IMR-90 (cell line): ENCODE measurements at regions not wholly inside any gene's neighbourhood (a gene's known extent, or its start where the extent isn't known, plus 50 kb on each side); places are given as distances from the start of the nearest gene placed in this dataset.
A peak's percentile ranks its signal among the peaks of the same experiment; 100 is the strongest.

ENCODE experiments used
- ATAC-seq: fragments of 200-7000 bp; cut with Tn5 transposase; 2 replicates; pipeline ENCODE4 v1.9.1; 2020; ENCODE audit warnings: low read depth, mild to moderate bottlenecking, moderate library complexity
- BruUV-seq: library from RNA; stranded (reverse); fragments of 400-500 nt; replicated peaks from 2 replicates; lab custom pipeline; 2021; lab: Mats Ljungman, UMichigan
- CTCF ChIA-PET: fragments of 300-600 bp; formaldehyde crosslinking; extraction: SDS; loops from one replicate; lab custom pipeline; 2021; ENCODE audit warnings: antibody characterized with exemption; lab: Yijun Ruan, JAX
- POLR2A ChIA-PET: fragments of 300-600 bp; sonication (Branson Sonifier 250); formaldehyde crosslinking; loops from one replicate; lab custom pipeline; 2022; ENCODE audit warnings: antibody characterized with exemption; ENCODE audit not compliant: unreplicated experiment; lab: Charles Lee
- DNase-seq: peaks from one replicate; pipeline ENCODE4 v3.0.0; 2013
- H2AFZ ChIP-seq: replicated peaks from 2 replicates; pipeline ENCODE3; 2013; ENCODE audit warnings: low read length, mild to moderate bottlenecking; ENCODE audit not compliant: poor library complexity
- H2AK5ac ChIP-seq: 2 replicates; pipeline ENCODE4 v1.6.1; 2013; ENCODE audit warnings: low read depth, low read length, inconsistent platforms
- H2AK9ac ChIP-seq: replicated peaks from 2 replicates; pipeline ENCODE3; 2013; ENCODE audit warnings: mild to moderate bottlenecking, low read depth, low read length, moderate library complexity; ENCODE audit not compliant: poor library complexity
- H2BK120ac ChIP-seq: 2 replicates; pipeline ENCODE4 v1.6.1; 2013; ENCODE audit warnings: low read depth, low read length, inconsistent platforms
- H2BK15ac ChIP-seq: 3 replicates; pipeline ENCODE4 v1.6.1; 2013; ENCODE audit warnings: low read depth, low read length, inconsistent platforms
- H2BK20ac ChIP-seq: 2 replicates; pipeline ENCODE4 v1.6.1; 2013; ENCODE audit warnings: low read depth, mild to moderate bottlenecking, inconsistent platforms, low read length, moderate library complexity
- H2BK5ac ChIP-seq: 2 replicates; pipeline ENCODE4 v1.6.1; 2013; ENCODE audit warnings: mild to moderate bottlenecking, low read depth, low read length, inconsistent platforms; ENCODE audit not compliant: poor library complexity, severe bottlenecking
- H3K14ac ChIP-seq: replicated peaks from 2 replicates; pipeline ENCODE4 v1.6.1; 2013; ENCODE audit warnings: low read depth, low read length, inconsistent platforms
- H3K18ac ChIP-seq: 2 replicates; pipeline ENCODE4 v1.6.1; 2013; ENCODE audit warnings: low read depth, low read length, control low read depth
- H3K23ac ChIP-seq: 2 replicates; pipeline ENCODE4 v1.6.1; 2013; ENCODE audit warnings: low read depth, low read length, inconsistent platforms
- H3K27ac ChIP-seq: 2 replicates; pipeline ENCODE4 v1.5.1; 2013; ENCODE audit warnings: mild to moderate bottlenecking, control low read depth, low read length; ENCODE audit not compliant: insufficient read depth
- H3K27me3 ChIP-seq: 2 replicates; pipeline ENCODE4 v1.6.1; 2013; ENCODE audit warnings: low read length; ENCODE audit not compliant: control insufficient read depth, insufficient read depth
- H3K36me3 ChIP-seq: 2 replicates; pipeline ENCODE4 v1.6.1; 2013; ENCODE audit warnings: low read length, mixed read lengths; ENCODE audit not compliant: control insufficient read depth, insufficient read depth
- H3K4ac ChIP-seq: 2 replicates; pipeline ENCODE4 v1.6.1; 2013; ENCODE audit warnings: low read depth, low read length, inconsistent platforms
- H3K4me1 ChIP-seq: 2 replicates; pipeline ENCODE4 v1.6.1; 2013; ENCODE audit warnings: low read length, mixed read lengths; ENCODE audit not compliant: control insufficient read depth, insufficient read depth
- H3K4me2 ChIP-seq: 2 replicates; pipeline ENCODE4 v1.6.1; 2013; ENCODE audit warnings: low read depth, mild to moderate bottlenecking, control low read depth, low read length, moderate library complexity
- H3K4me3 ChIP-seq: 2 replicates; pipeline ENCODE4 v1.5.1; 2013; ENCODE audit warnings: low read depth, mild to moderate bottlenecking, control low read depth, low read length, moderate library complexity; ENCODE audit not compliant: insufficient read depth
- H3K56ac ChIP-seq: 2 replicates; pipeline ENCODE4 v1.6.1; 2013; ENCODE audit warnings: low read length, inconsistent platforms; ENCODE audit not compliant: insufficient read depth; ENCODE audit errors: extremely low read depth
- H3K79me1 ChIP-seq, 2 experiments: 2 replicates each; pipeline ENCODE4 v1.6.1; 2013; ENCODE audit warnings: low read length in 2 of 2, inconsistent platforms in 1 of 2, low read depth in 1 of 2
- H3K9ac ChIP-seq: 2 replicates; pipeline ENCODE4 v1.6.1; 2013; ENCODE audit warnings: low read depth, low read length, control low read depth
- H3K9me1 ChIP-seq: 2 replicates; pipeline ENCODE4 v1.6.1; 2013; ENCODE audit warnings: low read length, inconsistent platforms; ENCODE audit not compliant: insufficient read depth
- H3K9me3 ChIP-seq: 2 replicates; pipeline ENCODE4 v1.6.1; 2013; ENCODE audit warnings: low read length; ENCODE audit not compliant: control insufficient read depth, insufficient read depth
- H4K20me1 ChIP-seq: 2 replicates; pipeline ENCODE4 v1.6.1; 2013; ENCODE audit warnings: low read length, inconsistent platforms; ENCODE audit not compliant: insufficient read depth
- H4K5ac ChIP-seq: 2 replicates; pipeline ENCODE4 v1.6.1; 2013; ENCODE audit warnings: mild to moderate bottlenecking, low read depth, low read length, control low read depth
- H4K8ac ChIP-seq, 2 experiments: 2 replicates each; pipeline ENCODE4 v1.6.1; 2013; ENCODE audit warnings: low read depth in 2 of 2, low read length in 2 of 2, control low read depth in 1 of 2, inconsistent platforms in 1 of 2
- H4K91ac ChIP-seq: 2 replicates; pipeline ENCODE4 v1.6.1; 2013; ENCODE audit warnings: low read depth, low read length, inconsistent platforms; ENCODE audit not compliant: insufficient read depth
- BHLHE40 ChIP-seq: fragments of 150-350 bp; IDR thresholded peaks from 2 replicates; pipeline ENCODE4 v1.6.1; 2016; ENCODE audit warnings: mild to moderate bottlenecking, low read depth, low read length
- CEBPB ChIP-seq: IDR thresholded peaks from 2 replicates; pipeline ENCODE4 v1.6.1; 2012; ENCODE audit warnings: low read depth, low read length, improper control_type of control experiment
- FOS ChIP-seq: fragments of 150-350 bp; IDR thresholded peaks from 2 replicates; pipeline ENCODE4 v1.6.1; 2016; ENCODE audit warnings: low read depth, low read length
- MXI1 ChIP-seq: IDR thresholded peaks from 2 replicates; pipeline ENCODE4 v1.6.1; 2012; ENCODE audit warnings: low read depth, mild to moderate bottlenecking, low read length, moderate library complexity, borderline replicate concordance
- POLR2A ChIP-seq: IDR thresholded peaks from 2 replicates; pipeline ENCODE4 v1.6.1; 2012; ENCODE audit warnings: mild to moderate bottlenecking, low read depth, low read length
- SMC3 ChIP-seq: fragments of 150-350 bp; IDR thresholded peaks from 2 replicates; pipeline ENCODE4 v1.6.1; 2016; ENCODE audit warnings: low read depth, mild to moderate bottlenecking, antibody characterized with exemption, low read length, moderate library complexity
- USF2 ChIP-seq: fragments of 150-350 bp; IDR thresholded peaks from 2 replicates; pipeline ENCODE4 v1.6.1; 2017; ENCODE audit warnings: mild to moderate bottlenecking, antibody characterized with exemption, low read length, low read depth
- WGBS, 2 experiments: methylation state at CpG; one replicate each; pipeline versions ENCODE4 v1.1.5 to v1.1.7; 2013; ENCODE audit warnings: missing lambda C conversion rate in 2 of 2; ENCODE audit not compliant: insufficient read length in 1 of 2; ENCODE audit errors: extremely low coverage in 2 of 2; 5-methylcytosine and 5-hydroxymethylcytosine counted together
- dilution Hi-C: fragments of 300-500 bp; cut with HindIII; formaldehyde crosslinking; loops from one replicate; pipeline ENCODE4 v1.14.3; 2018; ENCODE audit warnings: low sequenced_read_pairs; ENCODE audit not compliant: unreplicated experiment
- in situ Hi-C: fragments of 300-500 bp; cut with MboI; formaldehyde crosslinking; loops from 3 replicates; pipeline ENCODE4 v1.14.3; 2019; ENCODE audit warnings: low sequenced_read_pairs, inconsistent platforms, mixed read lengths
- intact Hi-C: fragments of 100-400 bp; cut with micrococcal nuclease; formaldehyde crosslinking; loops from 2 replicates; pipeline ENCODE4 v1.10.0; 2022

- ChIA-PET CTCF (no interaction called here), POLR2A (no interaction called here)
- 0 out of 2 replicates have a peak, but pooled peaks have one; percentile 14 for TF ChIP-seq FOS
- no peak for TF ChIP-seq POLR2A
- 0 out of 2 replicates have a peak, but pooled peaks have one; percentile 35 for TF ChIP-seq BHLHE40
- TF ChIP-seq USF2 = no peak
- TF ChIP-seq SMC3 = no peak
- TF ChIP-seq CEBPB = peak; percentile 71
- no peak for TF ChIP-seq MXI1
- no peak overlapping the region for H2BK15ac ChIP-seq
- no peak overlapping the region for H3K4me3 ChIP-seq
- intact Hi-C loops (loop anchor here (5.0 kb wide), 2 partner anchors 63 to 233 kb away; partner anchors contain the start of genes KLLN and PTEN), in situ Hi-C loops (no loop called here), dilution Hi-C loops (no loop called here)
- no peak overlapping the region; the same call in 1 of the 2 replicates for H3K4me2 ChIP-seq
- H3K9ac ChIP-seq = no peak overlapping the region
- WGBS, 2 experiments = 50% methylated on average over 1 of the region's 5 CpGs; no CpG with 5 or more reads in 1 of the 2 experiments
- H3K14ac ChIP-seq = no peak overlapping the region
- DNase-seq (peak; percentile 89), ATAC-seq (peak; percentile 97)
- H3K79me1 ChIP-seq = no peaks in the 10 kb centered on the region
- H2BK20ac ChIP-seq = peak overlapping the region; percentile 38; the same call in 1 of the 2 replicates
- H3K27me3 ChIP-seq = peaks cover 3% of the 10 kb centered on the region; the same call in 1 of the 2 replicates
- 0 out of 2 replicates have a peak, but pooled peaks cover 2% of the 10 kb centered on the region for H3K9me1 ChIP-seq
- 0 out of 2 replicates have a peak overlapping the region, but pooled peaks have one; percentile 46 for H3K23ac ChIP-seq
- no peak overlapping the region for H2AK9ac ChIP-seq
- H4K8ac ChIP-seq = no peak overlapping the region; a peak in 1 of 4 replicates
- peaks cover 4% of the 10 kb centered on the region for H3K4me1 ChIP-seq
- 0 out of 2 replicates have a peak overlapping the region, but pooled peaks have one; percentile 9 for H3K27ac ChIP-seq
- H4K91ac ChIP-seq = no peak overlapping the region
- H2AK5ac ChIP-seq = no peak overlapping the region
- H3K36me3 ChIP-seq = no peaks in the 10 kb centered on the region
- H4K20me1 ChIP-seq = no peaks in the 10 kb centered on the region
- H2BK5ac ChIP-seq = peak overlapping the region; percentile 2
- BruUV-seq = no TSS peak
- no peak overlapping the region; the same call in 1 of the 2 replicates for H3K4ac ChIP-seq
- H2BK120ac ChIP-seq = peak overlapping the region; percentile 6; the same call in 1 of the 2 replicates
- H2AFZ ChIP-seq = no peak overlapping the region
- H3K56ac ChIP-seq = no peak overlapping the region
- no peak overlapping the region for H3K18ac ChIP-seq
- H4K5ac ChIP-seq = no peak overlapping the region
- H3K9me3 ChIP-seq = no peaks in the 10 kb centered on the region
These were observed 231.8 kb downstream of the PTEN start for GRCh38 chr10:88095223-88095721.
